IPS-18c (cell line): ENCODE measurements at regions not wholly inside any gene's neighbourhood (a gene's known extent, or its start where the extent isn't known, plus 50 kb on each side); places are given as distances from the start of the nearest gene placed in this dataset.
"Not testable (repeated sequence)": the region's sequence is repeated elsewhere in the genome, so short reads cannot be mapped to it uniquely, and the experiment has no call there.

ENCODE experiments used
- H3K4me3 ChIP-seq: 2 replicates; pipeline ENCODE4 v1.7.0; 2013; ENCODE audit warnings: low read depth, mild to moderate bottlenecking, low read length, moderate library complexity; ENCODE audit not compliant: insufficient read depth
- H3K9me3 ChIP-seq: one replicate; pipeline ENCODE4 v1.6.1; 2013; ENCODE audit warnings: mild to moderate bottlenecking, low read length, moderate library complexity; ENCODE audit not compliant: control insufficient read depth, insufficient read depth

DNA sequence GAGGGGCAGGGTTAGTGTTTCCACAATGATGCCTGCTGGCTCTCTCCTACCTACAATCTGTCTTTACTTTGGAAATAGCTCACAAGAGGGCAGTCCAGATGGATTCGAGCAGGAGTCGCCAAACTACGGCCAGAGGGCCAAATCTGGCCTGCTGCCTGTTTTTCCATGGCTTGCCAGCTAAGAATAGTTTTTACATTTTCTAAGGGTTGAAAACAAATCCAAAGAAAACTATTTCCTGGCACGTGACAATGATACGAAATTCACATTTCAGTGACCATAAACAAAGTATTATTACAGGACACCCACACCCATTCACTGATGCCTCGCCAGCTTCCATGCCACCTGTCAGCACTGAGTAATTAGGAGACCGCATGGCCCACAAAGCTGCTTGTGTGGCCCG lies 162.9 kb upstream of the WWC1 start:
- no peak overlapping the region for H3K4me3 ChIP-seq
- no peaks in the 10 kb centered on the region for H3K9me3 ChIP-seq

DNA sequence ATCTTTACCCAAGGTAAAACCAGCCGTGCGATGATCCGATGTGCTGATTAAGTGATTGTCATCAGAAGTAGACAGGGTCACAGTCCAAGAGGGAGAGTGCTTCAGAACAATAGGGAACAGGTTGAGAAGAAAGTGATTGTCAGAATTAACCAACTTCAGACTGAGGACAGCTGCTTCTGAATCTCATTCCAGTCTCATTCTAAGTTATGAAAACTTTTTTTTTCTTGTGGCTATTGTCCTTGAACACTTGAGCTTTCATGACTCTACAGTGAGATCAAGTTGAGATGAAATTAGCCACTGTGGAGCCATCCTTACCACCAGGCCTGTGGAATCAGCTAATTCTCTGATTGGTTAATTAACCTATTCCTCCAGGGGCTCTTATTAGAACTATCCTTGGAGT lies 159.9 kb upstream of the WWC1 start:
- Histone ChIP-seq H3K4me3 (no peak overlapping the region), H3K9me3 (no peaks in the 10 kb centered on the region)

DNA sequence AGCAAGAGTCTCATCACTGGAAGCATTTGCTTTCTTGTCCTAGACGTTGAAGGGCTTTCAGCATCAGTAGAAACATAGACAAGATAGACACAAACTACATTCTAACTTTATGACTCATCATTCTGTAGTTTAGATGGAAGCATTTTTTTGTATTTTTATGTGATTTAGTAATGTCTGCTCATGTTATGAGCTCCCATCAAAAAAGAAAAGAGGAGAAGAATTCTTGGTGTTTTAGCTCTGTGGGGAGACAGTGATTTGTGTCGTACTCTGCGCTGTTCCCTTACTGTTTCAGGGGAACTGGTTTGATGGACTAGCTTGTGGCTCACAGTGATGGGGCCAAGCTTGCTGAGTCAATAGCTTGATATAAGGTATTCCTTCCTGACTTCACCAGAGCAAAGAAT lies 159.2 kb upstream of the WWC1 start:
- Histone ChIP-seq H3K9me3 (no peaks in the 10 kb centered on the region), H3K4me3 (no peak overlapping the region)

DNA sequence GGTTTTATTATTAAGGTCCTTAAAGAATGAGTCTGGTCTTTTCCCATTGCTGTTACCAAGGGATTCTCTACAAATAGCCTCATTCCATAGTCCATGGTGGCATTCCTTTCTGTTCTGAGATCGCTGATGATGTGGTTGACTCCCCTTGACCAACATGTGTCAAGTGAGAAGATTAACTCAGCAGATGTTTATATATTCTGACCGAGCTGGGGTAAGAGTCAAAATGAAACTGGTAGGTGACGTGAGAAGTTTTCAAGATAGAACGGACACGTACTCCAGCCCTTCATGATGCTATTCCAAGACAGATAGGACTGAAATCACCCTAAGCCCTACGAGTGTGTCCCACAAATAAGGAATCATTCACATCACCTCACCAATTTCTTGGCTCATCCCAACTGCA lies 155.5 kb upstream of the WWC1 start:
- H3K9me3 ChIP-seq = no peaks in the 10 kb centered on the region
- no peak overlapping the region for H3K4me3 ChIP-seq

DNA sequence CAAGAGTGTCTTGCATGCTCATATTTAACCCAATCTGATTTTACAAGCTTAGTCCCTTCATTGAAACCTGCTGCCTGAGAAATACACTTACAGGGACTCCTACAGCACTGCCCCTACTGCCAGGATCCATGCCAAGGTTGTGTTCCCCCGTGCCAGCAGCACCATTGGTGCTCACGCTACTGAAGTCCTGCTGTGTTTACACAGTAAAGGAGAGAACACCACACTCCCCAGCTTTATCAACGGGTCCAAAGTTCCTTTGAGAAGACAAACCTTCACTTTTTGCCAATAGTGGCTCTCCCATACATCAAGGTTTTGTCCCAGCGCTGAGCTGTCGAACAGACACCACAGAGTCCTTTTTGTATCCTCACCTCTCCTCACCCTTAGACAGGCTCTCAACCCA lies 155.1 kb upstream of the WWC1 start:
- Histone ChIP-seq H3K9me3 (no peaks in the 10 kb centered on the region), H3K4me3 (no peak overlapping the region)

DNA sequence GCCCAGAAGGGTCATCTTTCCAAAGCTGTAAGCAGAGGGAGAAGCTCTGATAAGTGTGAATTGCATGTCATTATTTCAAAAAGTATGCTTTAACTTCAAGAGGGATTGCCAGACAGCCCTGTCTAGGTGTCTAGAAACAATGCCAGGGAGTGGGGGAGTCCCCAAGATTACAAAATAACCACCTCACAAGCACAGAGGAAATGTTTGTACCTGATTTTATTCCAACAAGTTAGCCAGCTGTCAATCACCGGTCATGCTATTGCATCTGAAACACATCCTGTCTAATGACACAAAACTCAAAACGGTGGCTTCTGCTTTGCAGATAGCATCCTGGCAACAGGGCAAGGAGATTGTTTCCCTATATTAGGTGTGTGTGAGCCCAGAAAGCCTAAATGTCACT lies 154.2 kb upstream of the WWC1 start:
- no peak overlapping the region for H3K4me3 ChIP-seq
- no peaks in the 10 kb centered on the region for H3K9me3 ChIP-seq

DNA sequence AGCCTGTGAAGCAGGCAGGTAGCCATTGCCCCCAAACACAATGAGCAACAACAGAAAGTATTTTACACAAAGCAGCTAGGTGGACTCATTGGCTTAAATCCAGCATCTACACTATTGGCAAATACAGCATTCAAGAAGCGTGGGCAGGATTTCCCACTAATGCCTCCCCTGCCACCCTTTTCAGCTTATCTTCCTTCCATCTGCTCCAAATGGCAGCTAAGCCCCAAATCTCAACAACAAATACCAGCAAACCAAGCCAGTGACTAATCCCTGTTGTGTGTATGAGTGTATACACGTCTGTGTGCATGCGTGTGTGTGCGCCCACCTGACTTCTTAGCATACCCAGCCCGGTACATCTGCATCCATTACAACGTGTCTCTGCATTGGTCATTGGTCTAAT lies 151.2 kb upstream of the WWC1 start:
- Histone ChIP-seq H3K9me3 (no peaks in the 10 kb centered on the region), H3K4me3 (no peak overlapping the region)

DNA sequence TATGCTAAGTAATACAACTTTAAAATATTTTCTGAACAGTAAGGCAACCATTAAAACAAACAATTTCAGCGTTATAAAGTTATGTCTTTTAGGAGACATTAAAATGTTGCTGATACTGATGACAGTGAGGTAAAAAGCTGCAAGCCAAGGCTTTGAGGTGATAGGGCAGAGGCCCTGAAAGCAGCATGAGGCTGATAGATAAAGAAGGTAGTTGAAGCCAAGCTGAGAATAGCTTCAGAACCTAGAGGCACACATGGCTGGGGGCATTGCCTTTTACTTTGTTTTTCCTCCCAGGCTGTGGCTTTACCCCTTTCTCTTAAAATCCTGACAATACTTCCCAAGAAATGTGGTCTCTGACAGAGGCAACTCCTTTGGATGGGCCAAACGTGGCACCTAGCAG lies 149.0 kb upstream of the WWC1 start:
- H3K4me3 ChIP-seq = no peak overlapping the region
- H3K9me3 ChIP-seq = no peaks in the 10 kb centered on the region

DNA sequence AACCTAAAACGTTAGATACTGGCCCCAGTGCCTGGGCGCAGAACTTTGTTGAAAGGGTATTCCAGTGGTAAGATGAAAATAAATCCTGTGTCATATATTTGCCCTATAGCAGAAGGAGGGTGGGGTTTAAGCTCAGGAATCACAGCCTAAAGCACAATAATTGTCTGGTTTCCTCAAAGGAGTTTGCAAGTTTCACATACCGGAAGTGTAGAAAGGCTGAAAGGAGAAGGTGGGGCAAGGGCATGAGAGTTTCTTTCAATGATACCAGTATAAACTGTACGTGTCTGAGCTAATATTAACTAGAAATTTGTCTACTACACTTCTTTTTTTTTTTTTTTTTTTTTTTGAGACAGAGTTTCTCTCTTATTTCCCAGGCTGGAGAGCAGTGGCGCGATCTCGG lies 147.9 kb upstream of the WWC1 start:
- not testable (repeated sequence) for H3K4me3 ChIP-seq, H3K9me3 ChIP-seq

DNA sequence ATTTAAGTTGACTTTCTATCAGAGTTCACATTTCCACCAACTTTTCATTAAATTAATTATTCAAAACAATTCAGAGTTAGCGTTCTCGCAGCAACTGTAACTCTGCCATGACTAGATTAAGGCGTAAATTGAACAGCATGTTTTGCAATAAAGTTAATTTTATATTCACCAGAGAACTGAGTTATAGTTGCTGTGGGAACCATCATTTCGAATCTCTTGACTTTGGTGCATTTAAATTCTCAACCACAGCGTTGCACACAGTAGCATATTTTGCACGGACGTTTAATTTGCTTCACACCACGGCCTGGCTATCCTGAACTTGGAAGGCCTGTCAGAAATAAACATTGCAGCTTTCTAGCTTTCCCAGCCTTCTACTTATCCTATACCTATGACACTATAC lies 144.3 kb upstream of the WWC1 start:
- no peaks in the 10 kb centered on the region for H3K9me3 ChIP-seq
- no peak overlapping the region for H3K4me3 ChIP-seq

DNA sequence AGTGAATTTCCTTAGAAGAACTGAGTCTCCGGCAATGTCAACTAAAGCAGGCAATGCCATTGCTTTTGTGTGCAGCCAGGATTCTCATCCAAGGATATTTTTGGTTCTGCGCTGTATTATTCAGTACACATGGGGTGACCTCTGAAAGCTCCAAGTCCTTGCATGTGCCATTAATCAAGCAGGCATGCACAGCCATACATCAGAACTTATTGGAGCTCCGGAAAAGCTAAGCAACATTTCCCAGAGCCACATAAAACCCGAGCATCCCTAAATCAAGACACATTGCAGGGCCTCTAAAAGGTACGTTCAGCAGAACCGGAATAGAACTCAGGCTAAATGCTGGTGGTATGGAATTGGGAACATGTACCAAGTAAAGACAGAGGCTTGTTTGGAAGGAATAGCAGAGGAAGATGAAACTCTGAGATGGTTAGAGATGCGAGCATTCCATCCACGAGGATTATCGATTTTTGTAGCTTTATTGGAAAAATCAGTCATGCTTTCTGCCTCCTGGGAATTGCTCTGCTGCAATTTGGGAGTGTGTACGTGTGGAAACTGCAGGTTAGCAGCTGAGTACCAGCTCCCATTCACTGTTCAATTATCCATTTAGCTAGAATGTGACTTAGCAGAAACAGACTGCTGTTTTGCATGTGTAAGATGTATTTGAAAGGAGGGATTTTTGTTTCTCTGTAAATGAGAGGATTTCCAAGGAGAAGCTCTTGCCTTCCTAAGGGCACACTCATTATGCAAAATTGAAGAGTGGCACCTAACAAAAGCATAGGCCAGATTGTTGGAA lies 143.7 kb upstream of the WWC1 start:
- Histone ChIP-seq H3K4me3 (no peak overlapping the region), H3K9me3 (no peaks in the 10 kb centered on the region)

DNA sequence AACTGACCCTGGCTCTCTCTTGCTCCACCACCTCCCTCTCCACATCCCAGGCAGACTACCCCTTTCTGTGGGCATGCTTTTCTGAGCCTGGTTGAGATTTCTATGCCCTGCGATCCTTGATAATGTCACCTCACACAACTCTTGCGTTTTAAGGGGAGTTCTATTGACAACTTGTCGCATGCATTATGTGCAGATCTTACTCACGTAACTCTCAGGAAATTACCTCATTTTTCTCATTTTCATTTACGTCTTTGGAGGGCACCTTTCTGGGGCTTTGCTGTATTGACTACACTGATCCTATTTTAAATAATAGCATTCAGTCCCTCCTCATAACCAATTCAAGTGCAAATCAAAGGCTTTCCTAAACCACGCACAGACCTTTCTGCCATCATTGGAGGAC lies 140.4 kb upstream of the WWC1 start:
- H3K4me3 ChIP-seq = no peak overlapping the region

DNA sequence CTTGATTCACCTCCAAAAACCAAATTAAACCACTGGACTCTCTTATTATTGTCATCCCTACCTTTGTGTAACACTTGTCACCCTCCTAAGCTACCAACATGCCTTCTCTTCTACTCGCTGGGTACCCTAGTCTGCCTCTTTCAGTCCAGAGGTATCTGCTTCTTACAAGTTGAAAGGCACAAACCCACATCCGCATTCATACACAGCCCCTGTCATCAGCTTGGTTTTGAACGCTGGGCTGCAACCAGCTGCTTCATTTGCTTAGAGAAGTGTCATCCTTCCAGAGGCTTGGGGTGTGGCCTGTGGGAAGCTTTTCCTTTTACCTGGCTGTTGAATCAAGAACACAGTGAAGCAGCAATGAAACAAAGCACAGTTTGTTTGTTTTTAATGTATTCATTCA lies 138.8 kb upstream of the WWC1 start:
- no peak overlapping the region for H3K4me3 ChIP-seq
- no peaks in the 10 kb centered on the region for H3K9me3 ChIP-seq

More for the DNA sequence above, 140.4 kb upstream of the WWC1 start:
- H3K9me3 ChIP-seq = no peaks in the 10 kb centered on the region

DNA sequence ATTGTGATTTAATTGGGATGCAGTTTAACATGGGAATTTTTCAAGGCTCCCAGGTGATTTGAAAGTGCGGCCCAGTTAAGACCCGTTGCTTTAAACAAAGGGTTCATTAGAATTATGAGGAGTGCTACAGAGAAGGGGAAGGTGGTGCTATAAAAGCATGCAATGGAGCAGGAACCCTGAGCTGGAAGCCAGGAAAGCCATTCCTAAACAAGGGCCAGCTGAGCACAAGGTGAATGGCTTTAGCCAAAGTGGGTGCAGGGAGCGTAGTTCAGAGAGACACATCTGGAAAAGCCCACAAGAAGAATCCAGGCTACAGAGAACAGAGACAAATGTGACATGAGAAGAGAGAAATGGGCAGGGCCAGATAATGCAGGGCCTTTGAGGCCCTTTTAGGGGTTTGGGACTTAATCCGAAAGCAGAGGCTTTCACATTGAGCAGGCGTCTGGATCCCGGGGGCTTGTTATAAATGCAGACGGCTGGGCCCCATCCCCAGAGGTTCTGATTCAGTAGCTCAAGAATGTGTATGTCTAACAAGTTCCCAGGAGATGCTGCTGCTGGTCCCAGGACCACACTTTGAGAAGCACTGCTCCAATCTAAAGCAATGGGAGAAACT lies 138.1 kb upstream of the WWC1 start:
- no peak overlapping the region for H3K4me3 ChIP-seq
- no peaks in the 10 kb centered on the region for H3K9me3 ChIP-seq

DNA sequence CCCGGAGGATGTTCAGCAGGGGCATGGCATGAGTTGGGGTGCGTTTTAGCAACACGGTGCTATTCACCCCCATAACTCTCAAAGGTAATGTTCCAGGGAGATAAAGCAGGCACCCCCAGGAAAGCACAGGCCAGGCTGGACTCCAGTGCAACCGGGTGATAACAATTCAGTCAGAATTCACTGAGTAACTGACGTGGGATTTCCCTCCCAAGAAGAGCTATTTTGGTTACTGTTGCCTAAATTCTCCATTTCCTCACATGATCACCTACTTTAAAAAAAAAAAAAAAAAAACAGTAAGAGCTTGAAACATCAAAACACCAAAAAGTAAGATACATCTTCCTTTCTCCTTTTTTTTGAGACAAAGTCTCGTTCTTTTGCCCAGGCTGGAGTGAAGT lies 137.6 kb upstream of the WWC1 start:
- Histone ChIP-seq H3K9me3 (no peaks in the 10 kb centered on the region), H3K4me3 (no peak overlapping the region)

DNA sequence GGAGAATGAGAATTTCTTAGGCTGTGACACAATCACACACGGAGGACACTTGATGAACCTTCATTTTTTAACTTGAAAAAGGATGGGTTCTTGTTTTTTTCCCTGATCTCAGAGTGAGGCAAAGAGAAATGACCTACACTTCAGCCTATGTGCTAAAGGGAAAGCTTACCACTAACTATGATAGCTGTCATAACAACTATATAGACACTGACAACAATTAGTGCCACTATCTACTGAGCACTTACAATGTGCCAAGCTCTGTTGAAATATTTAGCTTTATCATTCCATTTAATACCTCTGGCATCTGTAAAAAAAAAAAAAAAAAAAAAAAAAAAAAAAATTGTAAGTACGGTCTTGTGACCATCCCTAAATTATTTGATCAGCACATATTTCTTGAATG lies 135.9 kb upstream of the WWC1 start:
- no peak overlapping the region for H3K4me3 ChIP-seq

DNA sequence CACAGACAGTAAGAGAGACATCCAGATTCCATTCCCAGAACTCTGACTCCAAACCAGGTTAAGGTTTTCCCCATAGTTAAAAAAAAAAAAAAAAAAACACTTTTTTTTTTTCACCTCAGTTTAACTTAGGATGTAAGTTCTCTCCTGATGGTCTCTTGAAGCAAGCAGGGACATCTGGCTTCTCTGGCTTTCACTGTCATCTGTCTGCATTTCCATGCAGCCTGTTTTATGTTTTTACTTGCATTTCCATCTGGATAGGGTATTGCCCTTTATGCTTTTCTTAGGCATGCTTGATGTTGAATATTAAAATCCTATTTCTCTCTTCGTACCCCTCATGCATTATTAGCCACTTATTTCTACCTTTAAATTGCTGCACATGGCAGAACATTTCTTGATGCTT lies 135.3 kb upstream of the WWC1 start:
- no peak overlapping the region for H3K4me3 ChIP-seq
- H3K9me3 ChIP-seq = no peaks in the 10 kb centered on the region

More for the DNA sequence above, 135.9 kb upstream of the WWC1 start:
- no peaks in the 10 kb centered on the region for H3K9me3 ChIP-seq

DNA sequence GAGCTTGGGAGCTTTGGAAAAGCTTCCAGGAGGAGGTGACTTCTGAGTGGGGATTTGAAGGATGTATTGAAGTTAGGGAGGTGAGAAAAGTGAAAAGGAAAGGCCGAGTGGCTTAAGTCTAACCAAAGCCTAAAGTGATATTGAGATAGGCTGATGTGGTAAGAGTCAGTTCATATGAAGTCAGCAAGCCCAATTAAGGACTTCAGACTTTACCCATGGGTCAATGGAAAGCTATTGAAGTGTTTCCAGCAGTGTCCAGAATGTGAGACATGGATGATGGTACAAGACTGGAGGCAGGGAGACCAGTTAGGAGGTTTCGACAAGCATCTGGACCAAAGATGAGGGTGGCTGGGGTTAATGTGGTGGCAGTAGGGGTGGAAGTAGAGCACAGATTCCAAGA lies 134.3 kb upstream of the WWC1 start:
- Histone ChIP-seq H3K4me3 (no peak overlapping the region), H3K9me3 (no peaks in the 10 kb centered on the region)

DNA sequence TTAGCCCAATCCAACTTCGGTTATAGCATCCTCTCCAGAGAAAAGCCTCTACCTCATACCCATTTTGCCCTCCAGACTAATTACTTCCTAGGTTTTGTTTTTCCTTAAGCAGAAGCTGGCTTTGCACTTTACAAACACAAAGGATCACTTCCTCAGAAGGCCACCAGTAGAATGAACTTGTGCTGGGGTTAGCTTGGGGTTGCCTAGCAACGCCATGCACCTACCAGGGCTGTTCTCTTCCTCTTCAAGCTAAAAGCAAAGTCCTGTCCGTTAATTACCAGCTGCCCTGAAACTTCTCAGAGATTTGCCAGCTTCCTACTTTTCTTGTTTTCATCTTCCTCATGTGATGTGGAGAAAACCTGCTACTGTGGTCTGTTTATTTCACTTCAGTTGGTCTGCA lies 132.0 kb upstream of the WWC1 start:
- Histone ChIP-seq H3K9me3 (no peaks in the 10 kb centered on the region), H3K4me3 (no peak overlapping the region)
